Activated CD8-positive, alpha-beta memory T cell treated with anti-CD3 and anti-CD28 coated beads for 36 hours (primary cell): ENCODE measurements at regions not wholly inside any gene's neighbourhood (a gene's known extent, or its start where the extent isn't known, plus 50 kb on each side); places are given as distances from the start of the nearest gene placed in this dataset.

ENCODE experiments used
- CTCF ChIA-PET: fragments of 350-600 bp; sonication (Branson Sonifier 250); formaldehyde crosslinking; loops from one replicate; lab custom pipeline; 2021; ENCODE audit warnings: antibody characterized with exemption; lab: Charles Lee
- POLR2A ChIA-PET: fragments of 350-600 bp; sonication (Branson Sonifier 250); formaldehyde crosslinking; loops from one replicate; lab custom pipeline; 2021; ENCODE audit warnings: antibody characterized with exemption; lab: Charles Lee

DNA sequence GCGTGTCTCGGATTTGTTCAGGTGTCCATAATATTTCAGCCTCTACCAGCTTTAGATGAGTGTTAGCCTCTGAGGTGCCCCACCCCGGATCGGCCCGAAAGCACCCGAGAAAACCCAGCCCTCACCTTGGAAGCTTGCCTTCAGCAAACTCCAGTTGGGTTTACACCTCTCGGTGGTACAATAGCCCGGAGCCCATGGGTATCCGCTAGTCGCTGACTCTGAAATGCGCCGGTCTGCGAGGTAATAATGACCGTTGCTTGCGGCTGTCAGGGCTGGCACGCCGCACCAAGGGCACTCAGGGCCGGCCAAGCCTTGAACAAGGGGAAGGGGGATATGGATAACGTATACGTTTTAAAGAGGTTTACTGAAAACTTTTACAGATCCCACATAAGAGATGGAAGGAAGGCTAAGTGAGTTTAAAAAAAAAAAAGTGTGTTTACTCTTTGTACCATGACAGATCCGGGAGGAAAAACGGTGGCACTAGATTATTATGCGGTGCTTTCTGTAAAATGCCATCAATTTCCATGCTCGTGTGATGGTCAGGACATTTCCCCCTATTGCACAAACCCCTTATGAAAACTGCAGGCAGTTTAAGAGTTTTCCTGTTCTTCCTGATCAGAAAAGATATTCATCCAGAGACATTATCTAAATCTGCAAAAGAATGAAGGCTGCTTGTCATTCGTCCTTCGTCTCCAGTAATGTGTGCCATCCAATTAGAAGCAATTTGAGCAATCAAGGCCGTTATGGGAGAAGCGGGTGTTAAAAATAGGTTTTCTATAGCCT lies 124.2 kb downstream of the TMEM161B start:
- ChIA-PET POLR2A (no interaction called here), CTCF (no interaction called here)

- ChIA-PET POLR2A (no interaction called here), CTCF (no interaction called here)
Observed at GRCh38 chr5:88143693-88144218, 124.9 kb downstream of the TMEM161B start.

GRCh38 chr5:88142886-88143692 lies 125.6 kb downstream of the TMEM161B start:
- ChIA-PET CTCF (no interaction called here), POLR2A (no interaction called here)

- CTCF ChIA-PET, result no interaction called here
Observed at GRCh38 chr5:88142636-88142885, 126.1 kb downstream of the TMEM161B start.

GRCh38 chr5:88140856-88141752 lies 127.5 kb downstream of the TMEM161B start:
- CTCF ChIA-PET, result no interaction called here
- POLR2A ChIA-PET, result no interaction called here

More at GRCh38 chr5:88142636-88142885, 126.1 kb downstream of the TMEM161B start:
- POLR2A ChIA-PET, result no interaction called here

- CTCF ChIA-PET, result no interaction called here
- POLR2A ChIA-PET, result no interaction called here
Observed at GRCh38 chr5:88140396-88140855, 128.2 kb downstream of the TMEM161B start.

- ChIA-PET CTCF (no interaction called here), POLR2A (no interaction called here)
Observed at GRCh38 chr5:88130211-88130815, 138.3 kb downstream of the TMEM161B start.

- ChIA-PET POLR2A (no interaction called here), CTCF (no interaction called here)
Observed at GRCh38 chr5:88128813-88129212, 139.8 kb downstream of the TMEM161B start.

DNA sequence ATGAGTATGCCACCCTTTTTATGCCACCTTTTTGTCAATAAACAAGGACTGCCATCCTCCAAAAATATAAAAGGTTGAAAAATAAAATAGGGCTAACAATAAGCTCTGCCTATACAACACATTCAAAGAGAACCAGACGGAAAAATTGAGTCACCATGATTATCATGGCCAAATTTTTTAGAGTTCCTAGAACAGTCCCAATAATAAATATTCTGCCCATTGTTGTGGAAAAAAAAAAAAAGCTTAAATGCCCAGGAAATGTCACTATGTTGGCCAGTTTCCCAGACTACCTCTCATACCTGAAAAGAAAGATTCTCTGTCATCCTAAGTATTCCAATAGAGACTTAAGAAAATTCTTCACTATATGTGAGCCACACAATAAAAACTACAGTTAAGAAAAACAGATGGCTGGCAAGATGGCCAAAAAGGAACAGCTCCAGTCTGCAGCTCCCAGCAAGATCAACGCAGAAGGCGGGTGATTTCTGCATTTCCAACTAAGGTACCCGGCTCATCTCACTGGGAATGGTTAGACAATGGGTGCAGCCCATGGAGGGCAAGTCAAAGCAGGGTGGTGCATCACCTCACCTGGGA lies 149.0 kb downstream of the TMEM161B start:
- POLR2A ChIA-PET, result no interaction called here
- CTCF ChIA-PET, result no interaction called here

DNA sequence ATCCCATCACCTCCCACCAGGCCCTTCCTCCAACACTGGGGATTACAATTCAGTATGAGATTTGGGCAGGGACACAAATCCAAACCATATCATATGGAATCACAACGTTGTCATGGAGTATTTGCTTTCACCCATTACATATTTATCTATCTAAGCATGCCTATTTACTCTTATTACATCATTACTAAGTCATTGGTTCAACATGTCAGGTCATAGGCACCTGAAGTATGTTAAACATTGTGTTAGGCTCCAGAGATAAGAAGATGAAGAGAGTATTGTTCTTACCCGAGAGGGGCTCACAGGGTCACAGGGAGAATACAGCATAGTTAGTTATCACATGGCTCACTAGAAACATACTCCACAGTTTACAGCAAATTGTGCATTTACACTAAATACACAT lies 150.5 kb downstream of the TMEM161B start:
- CTCF ChIA-PET, result no interaction called here
- POLR2A ChIA-PET, result no interaction called here

- ChIA-PET POLR2A (no interaction called here), CTCF (no interaction called here)
Observed at GRCh38 chr5:88117546-88117945, 151.1 kb downstream of the TMEM161B start.

GRCh38 chr5:88116396-88116795 lies 152.2 kb downstream of the TMEM161B start:
- ChIA-PET CTCF (no interaction called here), POLR2A (no interaction called here)

DNA sequence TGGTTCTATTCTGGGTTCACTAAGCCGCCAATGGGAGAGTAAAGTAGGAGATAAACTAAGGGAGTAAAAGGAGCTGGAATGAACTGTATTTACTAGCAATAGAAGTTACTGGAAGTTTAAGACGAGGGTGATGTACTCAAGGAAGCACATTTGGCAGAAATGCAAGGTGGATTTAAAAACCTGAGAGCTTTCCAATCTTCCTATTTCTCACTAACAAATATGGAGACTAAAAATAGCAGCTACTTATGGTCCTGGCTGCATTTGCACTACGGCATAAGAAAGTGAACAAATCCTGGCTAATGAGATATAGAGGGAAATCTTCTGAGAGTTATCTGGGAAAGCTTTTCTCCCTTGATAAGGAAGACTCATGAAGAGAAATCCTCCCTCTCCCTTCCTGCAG lies 153.4 kb downstream of the TMEM161B start:
- ChIA-PET POLR2A (no interaction called here), CTCF (no interaction called here)

GRCh38 chr5:88113429-88113828 lies 155.2 kb downstream of the TMEM161B start:
- ChIA-PET POLR2A (no interaction called here), CTCF (no interaction called here)

- POLR2A ChIA-PET, result no interaction called here
- CTCF ChIA-PET, result no interaction called here
Observed at GRCh38 chr5:88109818-88110217, 158.8 kb downstream of the TMEM161B start.

GRCh38 chr5:88108490-88109279 lies 160.0 kb downstream of the TMEM161B start:
- ChIA-PET POLR2A (no interaction called here), CTCF (no interaction called here)

DNA sequence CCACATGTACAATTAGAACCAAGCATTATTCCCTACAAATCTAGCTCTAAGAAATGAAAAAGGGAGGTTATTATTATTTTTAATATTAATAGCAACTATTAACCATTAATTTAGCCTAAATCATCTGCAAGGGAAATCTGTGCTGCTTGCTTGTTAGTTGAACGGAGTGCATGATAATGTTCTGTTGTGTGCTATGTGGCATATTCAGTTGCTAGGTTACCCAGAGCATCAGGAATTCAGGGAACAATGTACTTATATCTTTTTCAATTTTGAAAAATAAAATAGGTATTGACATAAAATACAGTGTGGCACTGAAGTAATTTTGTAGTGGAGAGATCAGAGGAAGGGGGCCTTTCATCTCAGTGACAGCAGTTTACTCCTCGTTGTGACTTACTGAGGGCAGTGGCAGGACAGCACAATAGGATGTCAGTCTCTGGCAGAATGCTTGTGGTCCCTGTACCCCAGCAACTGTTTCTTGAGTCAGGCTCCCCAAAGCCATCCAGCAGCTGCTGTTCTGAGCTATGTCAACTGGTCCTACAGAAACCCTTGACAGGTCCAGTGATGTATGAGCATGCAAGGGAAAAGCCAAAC lies 173.6 kb downstream of the TMEM161B start:
- POLR2A ChIA-PET, result no interaction called here
- CTCF ChIA-PET, result no interaction called here

DNA sequence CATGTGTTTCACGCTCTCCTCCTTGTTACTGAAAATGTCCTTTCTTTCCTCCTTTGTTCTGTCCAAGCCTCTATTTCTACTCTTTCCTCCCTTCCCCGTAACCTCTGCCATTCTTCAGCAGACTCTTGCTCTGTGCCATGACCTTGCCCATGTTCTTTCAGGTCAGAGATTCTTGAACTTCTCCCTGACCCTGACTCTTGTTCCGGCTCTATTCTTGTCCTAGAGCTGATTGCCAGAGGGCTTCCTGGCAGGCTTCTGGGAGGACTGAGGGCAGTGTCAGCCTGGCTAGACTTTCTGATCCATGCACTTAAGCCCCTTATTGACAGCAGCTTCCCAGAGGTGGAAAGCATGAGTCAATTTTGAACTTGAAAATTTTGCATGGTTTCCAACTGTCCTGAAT lies 174.2 kb downstream of the TMEM161B start:
- CTCF ChIA-PET, result no interaction called here
- POLR2A ChIA-PET, result no interaction called here
